GM21367 (cell line): ENCODE measurements at regions not wholly inside any gene's neighbourhood (a gene's known extent, or its start where the extent isn't known, plus 50 kb on each side); places are given as distances from the start of the nearest gene placed in this dataset.
"Not testable (repeated sequence)": the region's sequence is repeated elsewhere in the genome, so short reads cannot be mapped to it uniquely, and the experiment has no call there.

Experiments
- ATAC-seq: cut with Tn5 transposase; IDR thresholded peaks from one replicate; pipeline ENCODE4 v1.9.1; 2021; ENCODE audit not compliant: unreplicated experiment

DNA sequence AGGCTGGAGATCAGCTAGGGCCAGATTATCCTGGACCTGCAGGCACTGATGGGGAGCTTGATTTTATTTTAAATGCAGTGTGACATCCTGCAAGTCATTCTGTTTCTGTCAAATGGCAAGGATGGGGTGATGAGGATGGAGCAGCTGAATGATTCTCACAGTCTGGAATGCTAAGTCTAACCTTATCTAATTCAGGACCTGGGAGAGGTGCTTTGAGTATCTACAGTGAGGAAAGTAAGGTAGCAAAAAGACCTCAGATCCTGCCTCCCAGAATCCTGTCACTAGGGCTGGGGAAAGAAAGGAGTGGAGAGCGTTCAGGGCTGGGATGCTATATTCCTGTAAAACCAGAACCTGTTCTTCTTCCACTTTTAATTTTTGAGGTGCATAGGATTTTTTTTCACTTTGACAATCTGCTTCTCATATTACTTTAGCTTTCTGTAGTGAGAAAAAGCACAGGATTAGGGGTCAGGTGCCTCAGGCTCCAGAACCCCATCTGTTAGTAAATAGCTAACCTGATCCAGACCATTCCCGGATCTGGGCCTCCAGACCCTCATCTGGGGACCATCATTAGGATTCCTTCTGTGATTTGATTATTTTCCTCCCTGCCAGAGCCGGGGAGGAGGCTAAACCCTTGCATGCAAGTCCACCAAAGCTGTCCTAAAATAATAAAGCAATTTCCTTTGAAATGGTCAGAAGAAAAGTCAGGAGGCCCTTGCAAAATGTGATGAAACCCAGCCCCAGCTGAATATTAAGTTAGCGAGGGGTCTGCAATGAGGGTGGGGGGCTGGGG lies 54.7 kb downstream of the ASCL1 start:
- no peak for ATAC-seq

DNA sequence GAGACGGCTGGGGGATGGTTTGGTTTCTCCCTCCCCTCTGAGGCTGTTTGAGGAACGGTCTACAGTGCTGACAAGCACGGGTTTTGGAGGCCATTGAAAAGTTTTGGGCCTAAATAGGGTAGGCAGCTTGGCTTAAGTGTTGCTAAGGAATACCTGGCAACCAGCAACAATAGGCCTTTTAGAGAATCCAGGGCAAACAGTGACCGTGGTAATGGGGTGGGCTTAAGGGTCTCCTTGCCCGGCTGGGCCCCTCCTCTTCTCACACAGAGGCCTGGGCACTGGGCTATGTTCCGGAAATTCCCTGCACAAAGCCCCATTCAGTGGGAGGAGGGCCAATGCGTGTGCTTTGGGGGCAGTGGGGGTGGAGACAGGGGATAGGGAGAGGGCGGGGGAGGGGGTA lies 55.4 kb downstream of the ASCL1 start:
- ATAC-seq, result no peak

- no peak for ATAC-seq
These were observed 56.3 kb downstream of the ASCL1 start for GRCh38 chr12:103013741-103014300.

DNA sequence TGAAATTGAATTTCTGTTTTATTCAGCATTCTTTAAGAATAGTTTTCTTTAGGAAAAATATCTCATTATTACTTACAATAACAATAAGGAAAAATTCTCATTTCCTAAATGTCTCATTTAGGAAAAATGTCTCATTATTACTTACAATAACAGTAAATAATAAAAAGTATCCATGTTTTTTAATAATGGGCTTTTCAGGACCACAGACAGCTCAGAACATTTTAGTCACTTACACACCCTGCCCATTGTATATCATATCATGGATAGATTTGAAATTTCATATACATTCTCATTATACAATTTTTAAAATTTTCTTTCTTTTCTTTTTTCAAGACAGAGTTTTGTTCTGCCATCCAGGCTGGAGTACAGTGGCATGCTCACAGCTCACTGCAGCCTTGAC lies 58.9 kb downstream of the ASCL1 start:
- no peak for ATAC-seq

DNA sequence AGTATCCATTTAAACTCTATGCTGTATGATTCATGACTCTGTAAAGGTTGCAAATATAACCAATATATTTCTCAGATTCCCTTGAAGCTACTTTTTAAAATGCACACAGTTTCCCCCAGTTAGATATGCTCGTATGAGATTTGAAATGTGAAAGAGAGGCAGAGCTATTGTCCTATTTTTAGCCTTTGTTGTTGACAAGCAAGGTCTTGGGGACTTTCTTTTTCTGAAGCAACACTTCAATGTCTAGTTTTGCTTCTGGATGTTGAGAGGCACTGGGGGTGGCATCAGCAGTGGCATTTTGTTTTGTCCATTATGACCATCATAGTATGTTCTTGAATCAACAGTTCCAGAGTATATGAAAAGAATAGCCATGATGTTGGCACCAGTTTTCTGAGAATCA lies 63.4 kb downstream of the ASCL1 start:
- no peak for ATAC-seq

DNA sequence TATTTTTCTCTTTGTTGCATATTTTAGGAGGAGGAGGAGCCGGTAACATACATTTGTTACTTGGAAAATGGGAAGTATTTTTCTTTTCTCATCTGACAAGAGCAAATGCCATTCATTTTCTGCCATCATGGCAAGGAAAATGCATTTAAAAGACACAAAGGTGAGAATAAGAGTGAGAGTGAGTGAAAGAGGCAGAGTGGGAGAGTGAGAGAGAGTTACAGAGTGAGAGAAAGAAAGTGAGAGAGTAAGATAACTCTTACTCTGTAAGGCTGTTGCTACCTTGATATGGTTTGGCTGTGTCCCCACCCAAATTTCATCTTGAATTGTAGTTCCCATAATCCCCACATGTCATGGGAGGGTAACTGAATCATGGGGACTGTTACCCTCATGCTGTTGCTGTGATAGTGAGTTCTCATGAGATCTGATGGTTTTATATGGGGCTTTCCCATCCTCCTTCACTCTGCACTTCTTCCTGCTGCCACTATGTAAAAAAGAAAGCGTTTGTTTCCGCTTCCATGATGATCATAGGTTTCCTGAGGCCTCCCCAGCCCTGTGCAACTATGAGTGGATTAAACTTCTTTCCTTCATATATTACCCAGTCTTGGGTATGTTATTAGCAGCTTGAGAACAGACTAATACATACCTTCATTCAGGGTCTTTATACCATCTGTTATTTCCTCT lies 64.2 kb downstream of the ASCL1 start:
- no peak for ATAC-seq

GRCh38 chr12:103024650-103025049 lies 67.2 kb downstream of the ASCL1 start:
- ATAC-seq, result no peak

GRCh38 chr12:103026643-103027042 lies 69.2 kb downstream of the ASCL1 start:
- ATAC-seq, result not testable (repeated sequence)

DNA sequence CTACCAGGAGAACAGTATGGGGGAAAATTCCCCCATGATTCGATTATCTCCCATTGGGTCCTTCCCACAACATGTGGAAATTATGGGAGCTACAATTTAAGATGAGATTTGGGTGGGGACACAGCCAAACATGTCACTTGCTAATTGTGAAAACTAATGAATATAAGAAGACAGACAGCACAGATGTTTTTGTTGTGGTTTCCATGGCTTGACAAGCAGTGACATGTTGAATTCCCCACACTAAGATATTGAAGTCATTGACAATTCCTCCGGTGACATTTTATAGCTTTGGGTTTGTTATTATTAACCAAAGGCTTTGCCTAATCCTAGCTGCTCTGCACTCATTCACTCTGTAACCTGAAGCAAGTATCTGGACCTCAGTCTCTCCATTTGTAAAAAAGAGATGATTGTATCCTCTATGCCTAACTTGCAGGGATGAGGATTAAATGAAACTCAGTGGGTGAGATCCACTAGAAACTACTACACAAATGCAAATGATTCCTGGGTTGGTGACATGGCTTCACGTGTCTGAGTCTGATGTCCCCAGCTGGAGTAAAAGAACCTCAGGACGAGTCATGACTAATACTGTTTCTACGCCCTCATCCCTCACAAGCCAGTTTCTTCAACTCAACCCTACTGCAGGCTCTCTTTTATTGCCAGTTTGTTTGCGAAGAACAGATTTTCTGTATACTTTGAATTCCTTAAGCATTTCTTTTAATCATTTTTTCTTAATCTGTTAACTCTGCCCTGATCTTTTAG lies 71.6 kb downstream of the ASCL1 start:
- ATAC-seq, result no peak

GRCh38 chr12:103036581-103037214 lies 79.2 kb downstream of the ASCL1 start:
- ATAC-seq, result no peak

GRCh38 chr12:103043531-103044486 lies 86.3 kb downstream of the ASCL1 start:
- ATAC-seq, result no peak

GRCh38 chr12:103046154-103046553 lies 88.7 kb downstream of the ASCL1 start:
- no peak for ATAC-seq

GRCh38 chr12:103050273-103050672 lies 92.8 kb downstream of the ASCL1 start:
- ATAC-seq, result no peak

DNA sequence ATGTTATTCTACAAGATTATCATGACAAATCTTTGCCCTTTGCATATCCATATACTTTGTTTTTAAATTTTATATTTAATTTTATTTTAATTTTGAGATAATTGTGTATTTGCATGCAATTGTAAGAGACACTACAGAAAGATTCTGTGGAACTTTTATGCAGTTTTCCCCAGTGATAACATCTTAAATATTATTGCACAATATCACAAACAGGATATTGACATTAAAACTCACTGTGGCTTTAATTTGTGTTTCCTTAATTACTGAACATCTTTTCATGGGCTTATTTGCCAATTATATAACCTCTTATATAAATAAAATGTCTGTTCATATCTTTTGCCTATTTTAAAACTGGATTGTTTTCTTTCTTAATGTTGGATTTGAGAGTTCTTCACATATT lies 95.6 kb downstream of the ASCL1 start:
- no peak for ATAC-seq

GRCh38 chr12:103073630-103074029 lies 116.2 kb downstream of the ASCL1 start:
- ATAC-seq, result no peak

DNA sequence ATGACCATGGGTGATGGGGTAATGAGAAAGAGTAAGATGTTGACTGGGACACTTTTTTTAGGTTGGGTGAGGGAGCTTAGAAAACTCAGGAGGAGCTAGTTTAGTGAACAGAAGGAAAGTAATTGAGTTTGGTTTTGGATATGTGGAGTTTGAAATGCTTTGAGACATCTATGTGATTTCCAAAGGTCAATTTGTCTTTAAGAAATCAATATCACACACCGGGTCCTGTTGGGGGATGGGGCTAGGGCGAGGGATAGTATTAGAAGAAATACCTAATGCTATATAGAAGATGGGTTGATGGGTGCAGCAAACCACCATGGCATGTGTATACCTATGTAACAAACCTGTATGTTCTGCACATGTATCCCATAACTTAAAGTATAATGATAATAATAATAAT lies 118.4 kb downstream of the ASCL1 start:
- no peak for ATAC-seq

DNA sequence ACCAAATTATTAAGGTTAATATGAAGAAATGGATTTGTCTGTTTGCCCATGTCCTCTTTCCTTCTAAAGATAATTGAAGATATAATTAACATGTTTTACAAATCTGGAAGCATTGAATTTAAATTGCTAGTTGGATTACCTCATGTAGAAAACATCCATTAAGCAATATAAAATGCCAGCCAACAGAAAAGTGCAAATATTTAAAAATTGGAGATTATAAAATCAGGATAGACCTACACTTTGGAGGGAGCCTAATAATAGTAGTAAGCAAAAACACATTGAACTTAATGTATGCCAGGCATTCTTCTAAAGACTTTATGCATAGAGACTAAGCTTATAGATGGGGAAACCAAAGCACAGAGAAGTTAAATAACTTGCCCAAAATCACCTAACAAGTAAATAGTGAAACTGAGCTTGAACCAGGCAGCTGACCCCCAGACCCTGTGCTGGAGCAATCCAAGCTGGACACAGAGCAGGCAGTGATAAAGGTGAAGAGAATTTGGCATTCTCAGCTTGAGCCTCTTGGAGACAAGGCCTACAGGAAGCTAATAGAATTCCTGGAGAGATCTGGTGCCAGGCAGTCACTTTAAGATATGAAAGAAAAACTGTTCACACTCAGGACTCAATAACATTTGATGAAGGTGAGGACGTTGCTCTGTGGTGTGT lies 119.8 kb downstream of the ASCL1 start:
- ATAC-seq, result no peak

GRCh38 chr12:103085541-103085940 lies 128.1 kb downstream of the ASCL1 start:
- no peak for ATAC-seq

GRCh38 chr12:103086471-103086870 lies 129.0 kb downstream of the ASCL1 start:
- no peak for ATAC-seq
